GM12892 (cell line): ENCODE measurements at regions not wholly inside any gene's neighbourhood (a gene's known extent, or its start where the extent isn't known, plus 50 kb on each side); places are given as distances from the start of the nearest gene placed in this dataset.

Source experiments
- POLR2A ChIP-seq: IDR thresholded peaks from 2 replicates; pipeline ENCODE4 v1.6.1; 2011; ENCODE audit warnings: low read depth, low read length, control low read depth
- POLR2AphosphoS5 ChIP-seq: IDR thresholded peaks from 2 replicates; pipeline ENCODE4 v1.6.1; 2011; ENCODE audit warnings: low read depth, low read length, control low read depth
- TAF1 ChIP-seq: IDR thresholded peaks from 2 replicates; pipeline ENCODE4 v1.6.1; 2011; ENCODE audit warnings: low read depth, mild to moderate bottlenecking, control low read depth, low read length, borderline replicate concordance

- no peak for TF ChIP-seq POLR2AphosphoS5
- TF ChIP-seq POLR2A, result no peak
- TF ChIP-seq TAF1, result no peak
These were observed 82.1 kb upstream of the ONECUT1 start for GRCh38 chr15:52872036-52872818.
